Endothelial cell of umbilical vein (primary cell): ENCODE measurements at regions not wholly inside any gene's neighbourhood (a gene's known extent, or its start where the extent isn't known, plus 50 kb on each side); places are given as distances from the start of the nearest gene placed in this dataset.

Experiments used
- BruUV-seq: library from RNA; stranded (reverse); fragments of 400-500 nt; replicated peaks from 2 replicates; lab custom pipeline; 2021; lab: Mats Ljungman, UMichigan
- CTCF ChIA-PET: fragments of 300-600, 350-600 bp; sonication (Branson Sonifier 250); formaldehyde crosslinking; loops from one replicate; lab custom pipeline; 2021; ENCODE audit warnings: antibody characterized with exemption, inconsistent platforms; lab: Charles Lee
- POLR2A ChIA-PET: fragments of 300-600, 350-600 bp; sonication (Branson Sonifier 250); formaldehyde crosslinking; loops from one replicate; lab custom pipeline; 2021; ENCODE audit warnings: antibody characterized with exemption, inconsistent platforms; lab: Charles Lee
- DNase-seq: peaks from one replicate; pipeline ENCODE4 v3.0.0-alpha.2; 2011; ENCODE audit warnings: low read depth, low spot score
- FAIRE-seq: peaks from 2 replicates; lab custom pipeline; 2011; peaks lifted over from hg19 to GRCh38; lab: Jason Lieb, UNC
- H2AFZ ChIP-seq: 2 replicates; pipeline ENCODE4 v1.6.0; 2012; ENCODE audit warnings: low read depth, low read length, control low read depth, inconsistent platforms
- H3K27ac ChIP-seq: 2 replicates; pipeline ENCODE4 v1.5.1; 2011; ENCODE audit warnings: low read depth, mild to moderate bottlenecking, control low read depth, low read length, moderate library complexity; ENCODE audit not compliant: insufficient read depth
- H3K27me3 ChIP-seq, 2 experiments: 2 replicates each; pipeline versions ENCODE4 v1.6.0 to v1.6.1; 2011; ENCODE audit warnings: low read length in 2 of 2, mixed read lengths in 1 of 2; ENCODE audit not compliant: control insufficient read depth in 2 of 2, insufficient read depth in 2 of 2
- H3K36me3 ChIP-seq, 2 experiments: 2 replicates in 1 of 2; 3 replicates in 1 of 2; pipeline ENCODE4 v1.5.1; 2011; ENCODE audit warnings: low read length in 2 of 2, mild to moderate bottlenecking in 1 of 2, moderate library complexity in 1 of 2; ENCODE audit not compliant: control insufficient read depth in 2 of 2, insufficient read depth in 2 of 2; ENCODE audit errors: extremely low read depth in 1 of 2
- H3K4me1 ChIP-seq: 3 replicates; pipeline ENCODE4 v1.5.1; 2011; ENCODE audit warnings: mild to moderate bottlenecking, low read length; ENCODE audit not compliant: control insufficient read depth, insufficient read depth; ENCODE audit errors: extremely low read depth
- H3K4me2 ChIP-seq: 2 replicates; pipeline ENCODE4 v1.6.1; 2011; ENCODE audit warnings: low read length, control low read depth, mixed read lengths; ENCODE audit not compliant: insufficient read depth
- H3K4me3 ChIP-seq, 3 experiments: fragments of 200-600 bp in 1 of 3; sonication (generic), shearing (Covaris generic) in 1 of 3; replicated peaks in 1 of 3; 2 replicates each; pipeline ENCODE4 v1.5.1; 2011 to 2016; ENCODE audit warnings: control low read depth in 3 of 3, low read length in 3 of 3, mild to moderate bottlenecking in 2 of 3, inconsistent platforms in 1 of 3, low read depth in 1 of 3, moderate library complexity in 1 of 3; ENCODE audit not compliant: insufficient read depth in 1 of 3
- H3K79me2 ChIP-seq: 2 replicates; pipeline ENCODE4 v1.6.0; 2012; ENCODE audit warnings: low read length, inconsistent platforms; ENCODE audit not compliant: control insufficient read depth, insufficient read depth
- H3K9ac ChIP-seq: replicated peaks from 2 replicates; pipeline ENCODE3; 2011; ENCODE audit warnings: low read length, control low read depth; ENCODE audit not compliant: insufficient read depth; ENCODE audit errors: extremely low read depth
- H3K9me1 ChIP-seq: replicated peaks from 3 replicates; pipeline ENCODE4 v1.6.0; 2011; ENCODE audit warnings: mild to moderate bottlenecking, low read length; ENCODE audit not compliant: control insufficient read depth, insufficient read depth; ENCODE audit errors: extremely low read depth
- H3K9me3 ChIP-seq: replicated peaks from 2 replicates; pipeline ENCODE4 v1.5.1; 2012; ENCODE audit warnings: low read length, inconsistent platforms; ENCODE audit not compliant: control insufficient read depth, insufficient read depth
- H4K20me1 ChIP-seq: replicated peaks from 2 replicates; pipeline ENCODE3; 2011; ENCODE audit warnings: mild to moderate bottlenecking, low read length; ENCODE audit not compliant: control insufficient read depth, insufficient read depth; ENCODE audit errors: extremely low read depth
- CTCF ChIP-seq, 2 donors: IDR thresholded peaks; 1 replicate in 1 of 2; 2 replicates in 1 of 2; pipeline ENCODE4 v1.5.1; 2011; ENCODE audit warnings: low read length in 2 of 2, mild to moderate bottlenecking in 2 of 2, moderate library complexity in 2 of 2, control low read depth in 1 of 2, inconsistent platforms in 1 of 2, low read depth in 1 of 2; ENCODE audit not compliant: insufficient read depth in 1 of 2; ENCODE audit errors: extremely low read depth in 1 of 2
- EZH2 ChIP-seq: IDR thresholded peaks from 2 replicates; pipeline ENCODE4 v1.6.1; 2012; ENCODE audit warnings: borderline replicate concordance, low read depth, mild to moderate bottlenecking, moderate library complexity, low read length, inconsistent platforms; ENCODE audit not compliant: severe bottlenecking
- FOS ChIP-seq: IDR thresholded peaks from 2 replicates; pipeline ENCODE4 v1.6.1; 2011; ENCODE audit warnings: mild to moderate bottlenecking, low read length, moderate library complexity, borderline replicate concordance; ENCODE audit not compliant: insufficient read depth
- GATA2 ChIP-seq: IDR thresholded peaks from 2 replicates; pipeline ENCODE4 v1.7.0; 2011; ENCODE audit warnings: low read depth, mild to moderate bottlenecking, moderate library complexity, mixed read lengths, low read length; ENCODE audit not compliant: insufficient read length, insufficient read depth
- POLR2A ChIP-seq: IDR thresholded peaks from 2 replicates; pipeline ENCODE4 v1.6.1; 2012; ENCODE audit warnings: low read depth, mild to moderate bottlenecking, control low read depth, low read length
- POLR2AphosphoS5 ChIP-seq: IDR thresholded peaks from 2 replicates; pipeline ENCODE4 v1.6.1; 2012; ENCODE audit warnings: low read depth, mild to moderate bottlenecking, control low read depth, low read length, moderate library complexity; ENCODE audit not compliant: insufficient read depth
- dilution Hi-C: fragments of 300-500 bp; cut with MboI; formaldehyde crosslinking; loops from one replicate; pipeline ENCODE4 v1.15.0; 2019; ENCODE audit warnings: low sequenced_read_pairs; ENCODE audit not compliant: extremely low pct_ligation_motif_present
- intact Hi-C: fragments of 100-400 bp; cut with micrococcal nuclease; formaldehyde crosslinking; loops from one replicate; pipeline ENCODE4 v1.10.0; 2022
- TF ChIP-seq, protein P1 (sequence below): IDR thresholded peaks from 2 replicates; pipeline ENCODE4 v1.6.1; 2011; ENCODE audit not compliant: insufficient read depth, insufficient read length

DNA sequence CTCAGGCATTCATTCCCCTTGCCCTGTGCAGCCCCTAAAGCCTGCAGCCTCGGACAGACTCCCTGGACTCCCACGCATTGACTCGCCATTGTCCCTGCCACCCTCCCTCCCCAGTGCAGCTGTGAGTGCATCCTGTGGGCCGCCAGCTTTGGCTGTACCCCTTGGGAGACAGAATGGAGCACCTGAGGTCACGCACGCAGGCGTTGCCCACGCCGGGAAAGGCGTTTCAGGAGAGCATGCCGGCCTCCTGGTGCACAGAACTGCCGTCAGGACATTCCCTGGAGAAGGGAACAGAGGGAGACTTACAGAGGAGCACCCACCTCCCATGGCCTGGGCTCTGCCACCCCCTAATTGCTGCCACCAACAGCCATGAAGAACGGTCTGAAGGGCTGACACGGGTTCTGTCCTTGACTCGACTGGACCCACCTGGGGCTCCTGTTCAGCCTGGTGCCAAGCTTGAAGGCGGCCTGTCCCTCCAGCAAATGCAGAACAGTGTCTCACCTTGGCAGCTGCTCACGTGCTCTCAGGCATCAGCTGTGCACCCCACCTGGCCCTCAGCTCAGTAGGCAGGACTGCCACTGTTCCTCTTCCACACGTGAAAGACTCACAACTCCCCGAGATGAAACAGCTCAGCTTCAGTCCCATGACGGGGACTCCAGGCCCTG, 503.8 kb downstream of the BRD1 start:
- H3K9ac ChIP-seq = no peak overlapping the region
- no peaks in the 10 kb centered on the region for H3K9me1 ChIP-seq
- dilution Hi-C loops = no loop called here
- intact Hi-C loops = no loop called here
- H3K9me3 ChIP-seq = no peaks in the 10 kb centered on the region
- no TSS peak for BruUV-seq
- DNase-seq (no peak), FAIRE-seq (no peak)
- POLR2A ChIA-PET = no interaction called here
- H3K4me2 ChIP-seq = no peak overlapping the region
- H3K27me3 ChIP-seq = no peaks in the 10 kb centered on the region
- CTCF ChIA-PET = no interaction called here
- TF ChIP-seq, protein P1, sequence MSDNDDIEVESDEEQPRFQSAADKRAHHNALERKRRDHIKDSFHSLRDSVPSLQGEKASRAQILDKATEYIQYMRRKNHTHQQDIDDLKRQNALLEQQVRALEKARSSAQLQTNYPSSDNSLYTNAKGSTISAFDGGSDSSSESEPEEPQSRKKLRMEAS = no peak
- TF ChIP-seq GATA2 (no peak), FOS (no peak), POLR2AphosphoS5 (no peak), EZH2 (no peak), POLR2A (no peak), CTCF (IDR thresholded peaks at IDR 0.05; ENCODE audit: extremely low read depth in 1 of 2, insufficient read depth in 1 of 2, low read depth in 1 of 2, low read length in 2 of 2) (no peak)
- H3K27ac ChIP-seq = no peak overlapping the region
- H4K20me1 ChIP-seq = no peaks in the 10 kb centered on the region
- no peaks in the 10 kb centered on the region for H3K36me3 ChIP-seq
- H3K4me1 ChIP-seq = no peaks in the 10 kb centered on the region
- no peaks in the 10 kb centered on the region for H3K79me2 ChIP-seq
- H3K4me3 ChIP-seq = no peak overlapping the region
- H2AFZ ChIP-seq = no peak overlapping the region
